Gastrocnemius medialis (tissue), 4 donors: ENCODE measurements at regions not wholly inside any gene's neighbourhood (a gene's known extent, or its start where the extent isn't known, plus 50 kb on each side); places are given as distances from the start of the nearest gene placed in this dataset.

Experiments used
- POLR2A ChIP-seq, 2 donors: fragments of 450-650 bp; IDR thresholded peaks; one replicate each; pipeline ENCODE4 v1.6.1; 2017; ENCODE audit warnings: antibody characterized with exemption in 2 of 2, mild to moderate bottlenecking in 2 of 2, moderate library complexity in 2 of 2
- TF ChIP-seq, protein P1 (sequence below), 5 experiments: fragments of 450-650 bp in 3 of 5; fragments of 200-600 bp in 2 of 5; sonication (generic) in 2 of 5; IDR thresholded peaks in 4 of 5; conservative IDR thresholded peaks in 1 of 5; 1 replicate in 4 of 5; 2 replicates in 1 of 5; pipeline ENCODE4 v1.5.1; 2016 to 2019; ENCODE audit warnings: antibody characterized with exemption in 5 of 5, mild to moderate bottlenecking in 3 of 5, moderate library complexity in 3 of 5

DNA sequence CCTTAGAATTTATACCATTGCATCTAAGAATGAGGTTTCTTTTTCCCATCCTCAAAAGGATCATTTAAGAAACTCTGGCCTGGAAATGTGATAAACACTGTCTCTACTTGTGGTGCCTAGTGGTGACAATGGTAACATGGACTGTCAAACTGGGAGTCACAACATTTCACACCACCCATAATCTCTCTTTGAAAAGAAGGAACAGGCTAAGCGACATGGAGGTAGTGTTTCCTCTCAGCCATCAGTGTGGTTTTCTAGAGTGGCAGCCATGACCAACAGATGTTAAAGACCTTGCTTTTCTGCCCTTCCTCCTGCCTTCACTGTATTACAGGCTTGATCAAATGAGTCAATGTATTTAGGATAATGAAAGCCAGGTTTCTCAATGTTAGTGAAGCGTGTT, 283.1 kb upstream of the STAC start:
- TF ChIP-seq, protein P1, sequence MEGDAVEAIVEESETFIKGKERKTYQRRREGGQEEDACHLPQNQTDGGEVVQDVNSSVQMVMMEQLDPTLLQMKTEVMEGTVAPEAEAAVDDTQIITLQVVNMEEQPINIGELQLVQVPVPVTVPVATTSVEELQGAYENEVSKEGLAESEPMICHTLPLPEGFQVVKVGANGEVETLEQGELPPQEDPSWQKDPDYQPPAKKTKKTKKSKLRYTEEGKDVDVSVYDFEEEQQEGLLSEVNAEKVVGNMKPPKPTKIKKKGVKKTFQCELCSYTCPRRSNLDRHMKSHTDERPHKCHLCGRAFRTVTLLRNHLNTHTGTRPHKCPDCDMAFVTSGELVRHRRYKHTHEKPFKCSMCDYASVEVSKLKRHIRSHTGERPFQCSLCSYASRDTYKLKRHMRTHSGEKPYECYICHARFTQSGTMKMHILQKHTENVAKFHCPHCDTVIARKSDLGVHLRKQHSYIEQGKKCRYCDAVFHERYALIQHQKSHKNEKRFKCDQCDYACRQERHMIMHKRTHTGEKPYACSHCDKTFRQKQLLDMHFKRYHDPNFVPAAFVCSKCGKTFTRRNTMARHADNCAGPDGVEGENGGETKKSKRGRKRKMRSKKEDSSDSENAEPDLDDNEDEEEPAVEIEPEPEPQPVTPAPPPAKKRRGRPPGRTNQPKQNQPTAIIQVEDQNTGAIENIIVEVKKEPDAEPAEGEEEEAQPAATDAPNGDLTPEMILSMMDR (IDR thresholded peaks at IDR 0.05 in 4 of 5, conservative IDR thresholded peaks at IDR 0.05 in 1 of 5), result no peak
- no peak for TF ChIP-seq POLR2A (IDR thresholded peaks at IDR 0.05)
